Sigmoid colon (tissue), 3 donors: ENCODE measurements at regions not wholly inside any gene's neighbourhood (a gene's known extent, or its start where the extent isn't known, plus 50 kb on each side); places are given as distances from the start of the nearest gene placed in this dataset.

Experiments used
- CTCF ChIP-seq, 4 experiments: fragments of 450-650 bp in 3 of 4; fragments of 200-600 bp in 1 of 4; IDR thresholded peaks; one replicate each; pipeline ENCODE4 v1.5.1; 2016 to 2019; ENCODE audit warnings: antibody characterized with exemption in 4 of 4, mild to moderate bottlenecking in 3 of 4, moderate library complexity in 2 of 4
- POLR2A ChIP-seq, 2 donors: fragments of 450-650 bp; IDR thresholded peaks; one replicate each; pipeline ENCODE4 v1.6.1; 2016; ENCODE audit warnings: antibody characterized with exemption in 2 of 2, mild to moderate bottlenecking in 2 of 2, moderate library complexity in 2 of 2

- no peak for TF ChIP-seq CTCF (IDR thresholded peaks at IDR 0.05)
- TF ChIP-seq POLR2A (IDR thresholded peaks at IDR 0.05) = no peak
Observed at GRCh38 chr9:1340390-1340789, 290.2 kb downstream of the DMRT2 start.
